GDM1 (cell line): ENCODE measurements at regions not wholly inside any gene's neighbourhood (a gene's known extent, or its start where the extent isn't known, plus 50 kb on each side); places are given as distances from the start of the nearest gene placed in this dataset.
"Not testable (repeated sequence)": the region's sequence is repeated elsewhere in the genome, so short reads cannot be mapped to it uniquely, and the experiment has no call there.

Experiments
- DNase-seq: peaks from one replicate; lab custom pipeline; 2025; lab: John Stamatoyannopoulos, UW

- no peak for DNase-seq
Observed at GRCh38 chr2:154507186-154507585, 191.3 kb upstream of the KCNJ3 start.

- DNase-seq, result no peak
Observed at GRCh38 chr2:154518872-154519271, 179.6 kb upstream of the KCNJ3 start.

GRCh38 chr2:154520951-154521350 lies 177.5 kb upstream of the KCNJ3 start:
- not testable (repeated sequence) for DNase-seq

GRCh38 chr2:154526234-154526633 lies 172.3 kb upstream of the KCNJ3 start:
- DNase-seq, result no peak

GRCh38 chr2:154527962-154528361 lies 170.5 kb upstream of the KCNJ3 start:
- DNase-seq, result no peak

- DNase-seq, result no peak
Observed at GRCh38 chr2:154532004-154532403, 166.5 kb upstream of the KCNJ3 start.

- no peak for DNase-seq
Observed at GRCh38 chr2:154532763-154533162, 165.7 kb upstream of the KCNJ3 start.

GRCh38 chr2:154533300-154533940 lies 165.1 kb upstream of the KCNJ3 start:
- no peak for DNase-seq

- DNase-seq, result no peak
Observed at GRCh38 chr2:154537024-154537423, 161.5 kb upstream of the KCNJ3 start.

- DNase-seq, result no peak
Observed at GRCh38 chr2:154537843-154538450, 160.5 kb upstream of the KCNJ3 start.

- DNase-seq, result no peak
Observed at GRCh38 chr2:154546341-154546740, 152.2 kb upstream of the KCNJ3 start.

- no peak for DNase-seq
Observed at GRCh38 chr2:154549869-154550268, 148.6 kb upstream of the KCNJ3 start.

GRCh38 chr2:154551649-154552048 lies 146.8 kb upstream of the KCNJ3 start:
- DNase-seq, result no peak

- no peak for DNase-seq
Observed at GRCh38 chr2:154554046-154554445, 144.4 kb upstream of the KCNJ3 start.

- no peak for DNase-seq
Observed at GRCh38 chr2:154555710-154556109, 142.8 kb upstream of the KCNJ3 start.

- no peak for DNase-seq
Observed at GRCh38 chr2:154556146-154556545, 142.3 kb upstream of the KCNJ3 start.

- DNase-seq, result no peak
Observed at GRCh38 chr2:154556607-154557006, 141.9 kb upstream of the KCNJ3 start.

- DNase-seq, result no peak
Observed at GRCh38 chr2:154557906-154558305, 140.6 kb upstream of the KCNJ3 start.

- no peak for DNase-seq
Observed at GRCh38 chr2:154565433-154565832, 133.1 kb upstream of the KCNJ3 start.

GRCh38 chr2:154568413-154568812 lies 130.1 kb upstream of the KCNJ3 start:
- no peak for DNase-seq

GRCh38 chr2:154570501-154570900 lies 128.0 kb upstream of the KCNJ3 start:
- no peak for DNase-seq

GRCh38 chr2:154576699-154577098 lies 121.8 kb upstream of the KCNJ3 start:
- not testable (repeated sequence) for DNase-seq

- DNase-seq, result no peak
Observed at GRCh38 chr2:154577390-154577789, 121.1 kb upstream of the KCNJ3 start.

- no peak for DNase-seq
Observed at GRCh38 chr2:154580767-154581166, 117.7 kb upstream of the KCNJ3 start.
